HG03565 (cell line): ENCODE measurements at regions not wholly inside any gene's neighbourhood (a gene's known extent, or its start where the extent isn't known, plus 50 kb on each side); places are given as distances from the start of the nearest gene placed in this dataset.

Experiments
- ATAC-seq: cut with Tn5 transposase; IDR thresholded peaks from one replicate; pipeline ENCODE4 v1.9.1; 2021; ENCODE audit warnings: mild to moderate bottlenecking, moderate library complexity; ENCODE audit not compliant: unreplicated experiment

GRCh38 chr4:60808726-60809485, 391.2 kb upstream of the ADGRL3 start:
- no peak for ATAC-seq

- ATAC-seq: no peak
Observed at GRCh38 chr4:60809486-60809800, 390.7 kb upstream of the ADGRL3 start.

DNA sequence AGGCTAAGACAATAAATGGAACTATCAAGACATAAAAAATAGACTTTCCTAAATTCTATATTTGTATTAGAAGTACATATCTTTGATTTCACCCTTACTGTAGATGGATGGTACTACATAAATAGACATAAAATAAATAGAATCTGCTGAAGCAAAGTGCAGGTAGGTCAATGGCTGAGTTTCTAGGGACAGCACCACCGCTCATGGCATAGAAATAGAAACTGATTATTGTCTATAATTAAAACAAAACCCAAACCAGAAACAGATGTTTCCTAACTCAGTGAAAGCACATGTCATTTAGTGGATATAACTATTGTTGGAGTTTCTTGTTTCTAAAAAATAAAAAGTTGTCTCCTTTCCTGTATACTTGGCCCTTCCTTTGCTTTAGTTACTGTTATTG, 387.3 kb upstream of the ADGRL3 start:
- no peak for ATAC-seq

DNA sequence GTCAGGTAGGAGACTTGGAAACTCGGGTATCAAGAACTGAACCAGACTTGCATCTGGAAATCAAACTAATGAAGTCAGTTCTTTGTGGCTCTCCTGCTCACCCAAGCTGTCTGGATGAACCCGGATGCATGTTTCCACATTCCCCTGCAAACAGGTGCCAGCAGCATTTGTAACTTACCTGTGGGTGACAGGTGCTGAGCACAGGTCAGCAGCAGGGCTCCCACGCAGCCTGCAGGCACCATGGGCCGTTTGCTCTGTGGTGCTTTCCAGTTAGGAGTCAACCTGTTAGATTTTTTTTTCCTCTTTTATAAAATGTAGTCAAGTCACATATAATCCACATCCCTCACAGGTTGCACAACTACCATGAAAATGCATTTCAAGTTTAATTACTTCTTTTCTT, 385.6 kb upstream of the ADGRL3 start:
- ATAC-seq: no peak

DNA sequence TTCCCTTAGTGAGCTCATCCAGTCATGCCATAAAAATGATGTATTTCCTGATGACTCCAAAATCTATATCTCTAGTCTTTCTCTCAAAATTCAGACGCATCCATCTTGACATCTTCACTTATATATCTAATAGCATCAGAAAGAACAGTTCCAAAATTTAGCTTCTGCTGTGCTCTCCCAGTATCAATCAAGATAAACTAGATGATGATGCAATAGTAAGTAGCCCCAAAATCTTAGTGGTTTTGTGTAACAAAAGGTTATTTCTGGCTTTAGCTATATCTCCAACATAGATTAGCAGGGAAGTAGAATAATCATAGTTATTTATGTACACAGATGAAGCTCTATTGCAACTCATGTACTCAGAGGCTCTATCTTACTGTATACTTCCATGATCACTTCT, 382.5 kb upstream of the ADGRL3 start:
- no peak for ATAC-seq

GRCh38 chr4:60822986-60823385, 377.1 kb upstream of the ADGRL3 start:
- no peak for ATAC-seq

DNA sequence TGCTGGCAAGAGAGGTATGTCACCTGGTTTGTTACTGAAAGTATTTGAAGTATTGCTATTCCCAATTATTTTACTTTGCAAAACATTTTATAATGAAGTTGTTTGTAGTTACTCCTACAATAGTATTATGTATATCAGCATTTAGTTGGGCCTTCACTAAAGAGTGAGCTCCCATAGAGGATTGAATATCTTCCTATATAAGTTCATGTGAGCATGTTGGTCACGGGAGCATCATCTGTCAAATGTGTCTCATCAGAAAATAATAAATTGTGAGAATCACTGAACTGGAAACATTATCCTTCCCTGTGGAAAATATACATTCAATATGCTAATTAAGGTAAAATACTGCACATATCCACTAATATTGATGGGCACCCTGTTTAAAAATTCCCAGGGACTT, 360.1 kb upstream of the ADGRL3 start:
- no peak for ATAC-seq

DNA sequence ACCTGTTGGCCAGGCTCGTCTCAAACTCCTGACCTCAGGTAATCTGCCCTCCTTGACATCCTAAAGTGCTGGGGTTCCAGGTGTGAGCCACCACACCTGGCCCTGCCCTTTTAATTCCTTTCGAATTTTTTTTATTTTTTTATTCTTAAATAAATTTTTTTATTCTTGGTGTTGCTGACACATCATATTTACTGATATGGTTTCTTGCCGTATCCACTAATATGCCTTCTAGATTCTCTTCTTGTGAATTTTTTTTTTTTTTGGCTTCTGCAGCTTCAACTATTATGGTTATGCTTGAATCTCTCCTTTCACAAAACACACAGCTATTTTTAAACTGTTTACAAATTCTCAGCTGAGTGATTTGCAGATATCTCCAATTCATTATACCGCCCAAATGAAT, 353.4 kb upstream of the ADGRL3 start:
- no peak for ATAC-seq

DNA sequence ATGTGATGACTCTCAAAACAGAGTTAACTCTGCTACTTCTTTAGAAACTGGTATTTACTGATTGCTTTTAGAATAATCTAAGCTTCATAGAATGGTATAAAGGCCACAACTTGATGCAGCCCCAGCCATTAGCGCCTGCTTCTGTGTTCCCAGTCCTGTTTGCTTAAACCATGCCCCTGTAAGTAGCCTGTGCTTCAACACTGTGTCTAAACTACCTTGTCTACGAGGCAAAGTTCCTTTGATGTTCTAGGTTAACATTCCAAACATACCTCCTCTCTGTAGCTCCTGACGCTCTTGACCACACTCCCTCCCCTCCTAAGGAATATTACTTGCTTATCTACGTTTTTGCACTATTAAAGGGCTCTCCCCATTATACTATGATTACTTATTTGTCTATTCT, 352.5 kb upstream of the ADGRL3 start:
- ATAC-seq: no peak

GRCh38 chr4:60857130-60857753, 342.9 kb upstream of the ADGRL3 start:
- ATAC-seq: no peak

GRCh38 chr4:60863442-60863841, 336.7 kb upstream of the ADGRL3 start:
- ATAC-seq: no peak

GRCh38 chr4:60865273-60865672, 334.9 kb upstream of the ADGRL3 start:
- ATAC-seq: no peak

DNA sequence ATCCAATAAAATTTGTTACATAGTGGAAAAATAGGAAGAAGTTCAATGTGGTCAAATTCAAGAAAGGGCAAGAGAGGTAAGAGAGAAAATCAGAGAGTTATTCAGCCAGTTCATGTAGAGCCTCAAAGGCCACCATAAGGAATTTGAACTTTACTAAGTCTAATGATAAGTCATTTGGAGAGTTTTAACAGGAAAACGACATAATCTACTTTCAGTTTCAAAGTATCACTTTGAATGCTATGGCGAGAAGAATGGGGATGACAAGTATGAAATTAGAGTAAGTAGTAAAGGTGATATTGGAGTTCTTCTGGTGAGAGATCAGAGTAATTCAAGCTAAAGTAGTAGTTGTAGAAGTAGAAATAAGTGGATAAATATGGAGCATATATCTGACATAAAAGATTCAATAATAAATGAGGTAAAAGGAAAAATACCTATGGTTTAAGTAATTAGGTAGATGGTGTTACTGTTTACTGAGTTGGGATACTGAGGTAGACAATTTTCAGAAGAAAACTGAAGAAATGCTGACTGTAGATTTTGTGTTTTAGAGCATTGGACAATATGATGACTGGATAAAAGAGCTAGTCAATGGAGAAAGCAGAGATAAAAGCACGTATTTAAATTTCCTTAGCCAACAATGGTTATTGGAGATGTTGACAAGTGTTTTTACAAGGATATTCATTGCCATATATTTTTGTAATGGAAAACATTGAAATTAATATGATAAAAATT, 331.7 kb upstream of the ADGRL3 start:
- no peak for ATAC-seq

GRCh38 chr4:60879135-60879701, 320.9 kb upstream of the ADGRL3 start:
- ATAC-seq: no peak

DNA sequence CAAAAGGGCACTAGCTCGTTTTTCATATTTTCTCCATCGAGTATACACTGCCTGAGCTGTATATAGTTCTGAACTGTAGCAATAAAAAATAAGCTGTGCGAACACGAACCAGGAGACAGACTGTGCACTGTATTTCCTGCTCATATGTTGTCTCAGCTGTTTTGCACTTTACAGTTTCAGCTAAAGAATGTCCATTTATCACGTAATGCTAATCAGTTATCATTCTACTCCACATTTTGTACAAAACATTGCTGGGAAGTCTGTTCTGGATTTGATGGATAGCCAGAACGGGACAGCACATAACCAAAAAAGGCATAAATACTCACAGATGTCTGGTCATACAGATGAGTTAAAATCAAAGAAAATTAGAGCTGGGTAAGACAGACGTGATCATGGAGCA, 315.5 kb upstream of the ADGRL3 start:
- ATAC-seq: no peak

DNA sequence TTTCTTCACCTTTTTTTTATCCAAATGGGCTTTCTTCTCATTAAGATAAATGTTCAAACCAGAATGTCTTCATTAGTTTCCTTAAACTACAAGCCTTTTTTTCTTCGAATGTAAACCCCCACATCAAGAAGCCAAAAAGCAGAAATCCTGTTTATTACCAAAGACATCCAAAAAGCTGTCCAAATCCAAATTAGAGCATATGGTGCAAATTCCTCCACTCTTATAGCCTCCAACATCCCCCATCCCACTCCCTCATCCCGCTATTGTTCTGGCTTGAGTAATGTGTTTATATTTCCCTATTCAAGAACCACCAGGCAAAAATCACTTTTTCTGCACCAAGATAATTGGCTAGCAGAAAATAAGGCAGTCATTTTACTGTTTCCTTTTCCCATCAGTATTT, 315.1 kb upstream of the ADGRL3 start:
- ATAC-seq: no peak

DNA sequence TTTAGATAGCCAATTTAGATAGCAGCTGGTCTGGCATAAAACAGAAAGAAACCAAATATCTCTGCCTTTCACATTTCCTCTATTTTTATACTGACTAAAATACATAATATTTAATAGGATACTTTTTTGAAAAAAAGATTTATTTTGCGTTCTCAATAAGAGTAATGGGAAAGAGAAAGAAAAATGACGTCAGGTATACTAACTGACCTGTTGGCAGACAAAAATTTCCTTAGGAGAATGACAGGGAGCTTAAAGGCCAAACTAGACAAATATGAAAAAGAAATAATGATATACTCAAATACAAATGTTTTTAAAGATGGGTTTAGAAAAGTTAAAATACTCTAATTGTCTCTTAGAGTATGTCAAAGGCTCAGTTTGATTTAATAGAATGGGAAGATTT, 309.4 kb upstream of the ADGRL3 start:
- ATAC-seq: no peak

GRCh38 chr4:60891947-60892346, 308.2 kb upstream of the ADGRL3 start:
- ATAC-seq: no peak

DNA sequence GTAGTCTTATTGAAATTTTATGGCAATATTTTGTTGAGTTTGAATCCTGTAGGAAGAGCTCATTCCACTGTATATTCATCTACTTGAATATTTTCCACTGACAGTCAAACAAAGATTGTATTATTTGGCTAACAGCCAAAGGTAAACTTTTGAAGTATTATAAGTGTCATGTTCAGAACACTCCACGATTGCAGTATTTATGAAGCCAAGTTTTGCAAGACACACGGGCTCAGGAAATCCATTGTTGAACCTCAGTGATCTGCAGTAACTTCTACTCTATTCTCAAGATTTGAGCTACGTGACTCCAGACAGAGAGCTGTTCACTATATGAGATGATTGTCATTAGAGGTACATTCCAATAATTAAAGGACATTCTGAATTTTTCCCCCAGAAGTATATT, 302.7 kb upstream of the ADGRL3 start:
- no peak for ATAC-seq

- no peak for ATAC-seq
Observed at GRCh38 chr4:60905162-60905561, 295.0 kb upstream of the ADGRL3 start.

- ATAC-seq: no peak
Observed at GRCh38 chr4:60911127-60911526, 289.0 kb upstream of the ADGRL3 start.

- ATAC-seq: no peak
Observed at GRCh38 chr4:60913002-60913401, 287.1 kb upstream of the ADGRL3 start.
